Chondrocyte (in vitro differentiated cells): ENCODE measurements at regions not wholly inside any gene's neighbourhood (a gene's known extent, or its start where the extent isn't known, plus 50 kb on each side); places are given as distances from the start of the nearest gene placed in this dataset.

Experiments
- DNase-seq: peaks from one replicate; pipeline ENCODE4 v3.0.0; 2021; ENCODE audit warnings: mixed read lengths, low spot score
- H3K27ac Mint-ChIP-seq: one replicate; pipeline ENCODE4 v1.8.0; 2021; ENCODE audit warnings: mild to moderate bottlenecking, moderate library complexity, mixed read lengths; ENCODE audit not compliant: unreplicated experiment
- H3K27me3 Mint-ChIP-seq: 2 replicates; pipeline ENCODE4 v1.8.0; 2021; ENCODE audit warnings: low read depth, mixed read lengths
- H3K36me3 Mint-ChIP-seq: 2 replicates; pipeline ENCODE4 v1.8.0; 2021; ENCODE audit warnings: low read depth, mixed read lengths
- H3K4me1 Mint-ChIP-seq: 2 replicates; pipeline ENCODE4 v1.8.0; 2021; ENCODE audit warnings: low read depth, mild to moderate bottlenecking, mixed read lengths
- H3K4me3 Mint-ChIP-seq: one replicate; pipeline ENCODE4 v1.8.0; 2021; ENCODE audit warnings: mild to moderate bottlenecking, moderate library complexity, mixed read lengths; ENCODE audit not compliant: unreplicated experiment
- H3K9me3 Mint-ChIP-seq: 2 replicates; pipeline ENCODE4 v1.8.0; 2021; ENCODE audit warnings: low read depth, mixed read lengths
- TF ChIP-seq, protein P1 (sequence below): fragments of 200-600 bp; sonication (generic); IDR thresholded peaks from 2 replicates; pipeline ENCODE4 v1.5.0; 2021; ENCODE audit warnings: antibody characterized with exemption, mild to moderate bottlenecking, moderate library complexity

DNA sequence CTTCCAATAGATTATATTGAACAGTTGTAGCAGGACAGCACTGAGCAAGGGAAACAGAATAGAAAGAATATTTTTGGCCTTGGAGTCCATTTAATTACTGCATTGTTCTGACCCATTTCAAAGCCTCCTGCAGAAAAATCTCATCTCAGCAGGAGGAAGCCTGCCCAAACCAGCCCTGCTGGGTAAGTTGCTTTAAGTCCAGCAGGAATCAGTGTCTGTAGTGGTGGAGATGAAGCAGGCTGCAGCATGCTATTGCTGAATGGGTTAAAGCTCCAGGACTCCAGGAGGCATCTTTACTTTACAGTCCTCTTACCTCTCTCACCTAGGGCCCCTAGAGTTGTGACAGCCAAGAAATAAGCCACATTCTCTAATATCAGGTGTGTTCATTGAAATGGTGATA is 380.3 kb upstream of the THBS1 start:
- Mint-ChIP-seq H3K4me1 (peaks cover 41% of the 10 kb centered on the region), H3K4me3 (no peak overlapping the region), H3K36me3 (no peaks in the 10 kb centered on the region), H3K27ac (no peak overlapping the region), H3K9me3 (peaks cover 3% of the 10 kb centered on the region), H3K27me3 (no peaks in the 10 kb centered on the region)
- no peak for DNase-seq
- TF ChIP-seq, protein P1, sequence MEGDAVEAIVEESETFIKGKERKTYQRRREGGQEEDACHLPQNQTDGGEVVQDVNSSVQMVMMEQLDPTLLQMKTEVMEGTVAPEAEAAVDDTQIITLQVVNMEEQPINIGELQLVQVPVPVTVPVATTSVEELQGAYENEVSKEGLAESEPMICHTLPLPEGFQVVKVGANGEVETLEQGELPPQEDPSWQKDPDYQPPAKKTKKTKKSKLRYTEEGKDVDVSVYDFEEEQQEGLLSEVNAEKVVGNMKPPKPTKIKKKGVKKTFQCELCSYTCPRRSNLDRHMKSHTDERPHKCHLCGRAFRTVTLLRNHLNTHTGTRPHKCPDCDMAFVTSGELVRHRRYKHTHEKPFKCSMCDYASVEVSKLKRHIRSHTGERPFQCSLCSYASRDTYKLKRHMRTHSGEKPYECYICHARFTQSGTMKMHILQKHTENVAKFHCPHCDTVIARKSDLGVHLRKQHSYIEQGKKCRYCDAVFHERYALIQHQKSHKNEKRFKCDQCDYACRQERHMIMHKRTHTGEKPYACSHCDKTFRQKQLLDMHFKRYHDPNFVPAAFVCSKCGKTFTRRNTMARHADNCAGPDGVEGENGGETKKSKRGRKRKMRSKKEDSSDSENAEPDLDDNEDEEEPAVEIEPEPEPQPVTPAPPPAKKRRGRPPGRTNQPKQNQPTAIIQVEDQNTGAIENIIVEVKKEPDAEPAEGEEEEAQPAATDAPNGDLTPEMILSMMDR: no peak

DNA sequence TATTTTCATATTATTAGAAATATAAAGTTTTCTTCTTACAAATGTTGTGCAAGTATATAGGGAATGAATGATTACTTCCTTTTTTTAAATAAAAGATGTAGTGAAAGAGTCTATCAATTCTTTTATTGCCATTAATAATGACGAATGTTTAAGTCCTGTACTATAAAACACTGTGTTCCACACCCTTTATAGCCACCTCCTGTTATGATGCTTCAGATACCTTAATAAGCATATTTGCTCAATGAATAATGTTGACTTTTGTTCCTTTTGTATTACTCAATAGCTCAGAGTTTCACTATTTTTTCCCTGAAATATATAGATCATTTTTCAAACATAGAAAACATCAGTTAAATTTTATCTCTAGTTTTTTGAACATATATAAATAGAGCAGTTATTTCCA is 378.2 kb upstream of the THBS1 start:
- TF ChIP-seq, protein P1: no peak
- no peak for DNase-seq
- H3K27ac Mint-ChIP-seq: no peak overlapping the region
- peaks cover 4% of the 10 kb centered on the region for H3K9me3 Mint-ChIP-seq
- peaks cover 30% of the 10 kb centered on the region for H3K4me1 Mint-ChIP-seq
- no peak overlapping the region for H3K4me3 Mint-ChIP-seq
- no peaks in the 10 kb centered on the region for H3K36me3 Mint-ChIP-seq
- no peaks in the 10 kb centered on the region for H3K27me3 Mint-ChIP-seq

DNA sequence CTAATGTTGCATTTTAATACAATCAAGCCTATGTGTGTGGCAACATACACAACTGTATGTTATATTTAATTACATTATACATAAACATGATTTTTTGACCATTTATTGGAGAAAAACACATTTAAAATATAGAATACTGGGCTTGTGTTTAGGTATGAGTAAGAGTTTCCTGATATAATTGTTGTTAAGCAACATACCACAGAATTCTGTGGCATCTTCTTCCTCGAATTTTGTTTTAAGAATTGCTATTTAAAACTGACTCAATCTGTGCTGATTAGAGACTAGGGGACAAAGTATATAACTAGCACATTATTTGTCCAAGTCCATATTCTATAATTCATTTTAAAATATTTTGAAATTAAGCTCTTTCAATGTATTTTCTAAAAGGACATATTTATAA is 376.8 kb upstream of the THBS1 start:
- DNase-seq: no peak
- Mint-ChIP-seq H3K27ac (no peak overlapping the region), H3K36me3 (no peaks in the 10 kb centered on the region), H3K4me3 (no peak overlapping the region), H3K9me3 (peaks cover 4% of the 10 kb centered on the region), H3K27me3 (no peaks in the 10 kb centered on the region), H3K4me1 (peaks cover 21% of the 10 kb centered on the region)
- TF ChIP-seq, protein P1: no peak

DNA sequence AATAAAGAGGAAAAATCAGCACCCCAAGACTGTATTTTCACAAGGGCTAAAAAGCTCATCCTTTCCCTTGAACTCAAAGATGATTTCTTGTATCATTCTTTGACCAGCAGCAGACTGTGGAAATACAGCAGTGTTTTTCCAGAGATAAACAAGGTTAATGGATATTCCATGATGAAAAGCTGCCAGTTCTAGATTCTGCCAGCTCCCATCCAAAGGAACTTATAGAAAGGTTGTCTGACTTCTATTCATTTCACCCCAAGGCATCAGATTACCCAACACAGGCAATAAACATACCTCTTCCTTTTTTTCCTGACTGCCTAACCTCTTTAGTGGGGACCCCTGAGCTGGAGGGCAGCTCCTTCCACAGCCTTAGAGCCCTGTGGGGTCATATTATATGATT is 375.8 kb upstream of the THBS1 start:
- Mint-ChIP-seq H3K27ac (no peak overlapping the region), H3K27me3 (no peaks in the 10 kb centered on the region), H3K4me1 (peaks cover 13% of the 10 kb centered on the region), H3K36me3 (no peaks in the 10 kb centered on the region), H3K9me3 (peaks cover 4% of the 10 kb centered on the region), H3K4me3 (no peak overlapping the region)
- TF ChIP-seq, protein P1: no peak
- DNase-seq: no peak

DNA sequence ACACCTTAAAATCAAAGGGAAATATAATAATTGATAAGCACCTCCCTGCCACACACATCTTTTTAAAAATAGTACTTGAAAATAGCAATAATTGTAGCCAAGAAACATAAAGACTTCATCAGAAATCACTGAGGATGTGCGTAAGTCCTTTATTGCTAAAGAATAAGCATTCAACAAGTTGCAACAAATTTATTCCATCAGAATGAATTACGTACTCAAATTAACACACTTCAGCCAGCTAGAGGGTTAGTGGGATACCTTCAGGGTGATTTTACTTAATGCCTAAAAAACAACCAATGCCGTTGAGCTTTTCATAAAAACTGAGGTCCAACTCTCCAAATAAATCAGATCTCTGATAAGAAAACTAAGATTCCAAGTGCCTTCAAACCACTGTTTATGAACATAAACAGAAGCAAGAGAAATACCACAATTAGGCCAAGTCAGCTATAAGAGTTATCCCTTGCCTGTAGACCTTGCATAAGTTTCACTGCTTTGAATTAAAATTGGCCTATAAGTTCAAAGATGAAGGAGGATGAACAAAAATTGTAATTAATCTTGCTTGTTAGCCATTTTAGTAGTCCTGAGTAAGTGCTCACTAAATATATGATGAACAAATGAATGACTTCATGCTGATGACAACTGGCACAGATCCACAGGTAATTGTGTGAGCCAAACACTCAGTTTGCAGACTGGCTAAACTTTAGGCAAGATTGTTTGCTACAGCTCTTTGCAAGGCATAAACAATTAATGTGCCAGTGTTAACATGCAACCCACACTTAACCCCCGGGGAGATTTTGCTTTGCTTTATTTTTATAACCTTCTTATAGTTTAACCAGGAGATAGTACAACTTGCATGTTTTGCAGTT is 375.1 kb upstream of the THBS1 start:
- Mint-ChIP-seq H3K4me1 (peaks cover 13% of the 10 kb centered on the region), H3K9me3 (peaks cover 8% of the 10 kb centered on the region), H3K27me3 (no peaks in the 10 kb centered on the region), H3K36me3 (no peaks in the 10 kb centered on the region), H3K4me3 (no peak overlapping the region), H3K27ac (no peak overlapping the region)
- DNase-seq: no peak
- TF ChIP-seq, protein P1: no peak
